HT-29 (cell line): ENCODE measurements at regions not wholly inside any gene's neighbourhood (a gene's known extent, or its start where the extent isn't known, plus 50 kb on each side); places are given as distances from the start of the nearest gene placed in this dataset.

Experiments used
- DNase-seq: peaks from one replicate; pipeline ENCODE4 v3.0.0-alpha.2; 2015; ENCODE audit warnings: low spot score

DNA sequence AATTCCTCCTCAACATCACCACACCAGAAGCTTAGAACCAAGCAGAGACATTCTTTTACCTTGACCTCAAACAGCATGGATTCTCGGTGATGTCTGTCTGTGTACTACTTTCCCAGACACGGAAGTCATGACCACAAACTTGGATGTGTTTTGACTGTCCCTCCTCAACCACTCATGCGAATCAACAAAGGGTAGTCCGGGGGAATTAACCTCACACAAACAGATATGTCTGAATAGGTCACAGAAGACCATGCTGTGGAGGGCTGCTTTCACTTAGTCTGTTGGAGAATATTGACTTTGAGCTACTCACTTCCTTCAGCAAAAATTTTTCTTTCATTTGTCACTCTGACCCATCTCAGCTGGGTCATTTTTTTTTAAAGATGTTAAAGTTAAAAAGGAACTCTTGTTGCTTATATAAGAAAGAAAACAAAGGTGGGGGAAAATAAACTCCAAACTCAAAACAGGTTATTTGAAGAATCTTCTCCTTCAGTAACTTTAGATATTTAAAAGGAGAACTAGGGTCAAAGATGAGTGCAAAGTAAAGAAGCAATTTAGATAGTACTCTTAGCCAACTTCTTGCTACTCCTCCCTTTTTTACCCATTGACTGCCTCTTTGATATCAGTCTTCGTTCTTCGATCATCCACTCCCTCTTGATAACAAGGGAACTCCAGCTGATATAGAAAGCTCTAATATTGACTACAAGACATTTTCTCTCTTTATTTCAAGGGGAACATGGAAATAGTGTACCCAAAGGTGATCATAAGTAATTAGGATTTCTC is 343.4 kb upstream of the CDH6 start:
- no peak for DNase-seq

DNA sequence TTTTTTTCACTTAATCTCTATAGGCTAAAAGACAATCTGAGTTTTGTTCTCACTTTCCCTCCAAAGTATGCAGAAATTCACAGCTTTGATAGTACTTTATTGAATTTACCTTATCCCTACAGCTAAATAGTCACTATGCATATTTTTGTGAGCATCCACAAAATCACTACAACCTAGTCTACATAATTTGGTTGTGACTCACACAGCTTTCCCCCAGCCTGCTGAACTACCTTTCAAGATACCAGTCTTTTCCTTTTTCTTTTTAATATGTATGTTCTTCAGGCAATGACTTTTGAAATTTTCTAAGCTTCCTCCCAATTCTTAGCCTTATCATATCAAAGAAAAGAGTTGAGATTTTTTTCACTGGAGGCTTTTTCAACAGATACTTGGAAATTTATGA is 347.3 kb upstream of the CDH6 start:
- no peak for DNase-seq

DNA sequence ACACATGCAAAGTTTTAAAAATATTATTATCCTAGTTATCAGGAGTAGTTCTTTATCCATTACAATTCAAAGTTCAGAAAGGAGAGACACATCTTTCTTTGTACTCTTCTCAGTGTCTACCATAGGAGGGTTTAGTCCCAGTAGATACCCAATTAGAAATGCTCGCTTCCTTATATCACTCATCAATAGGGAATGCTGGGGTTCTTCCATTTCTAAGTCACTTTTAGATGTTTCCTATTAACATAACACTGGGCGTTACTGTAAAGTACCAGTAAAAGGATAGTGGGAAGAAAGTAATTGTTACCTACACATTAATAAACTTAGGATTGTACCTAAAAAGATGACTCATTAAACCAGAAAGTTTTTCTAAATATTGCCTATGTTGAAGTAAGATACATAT is 348.3 kb upstream of the CDH6 start:
- DNase-seq = no peak

DNA sequence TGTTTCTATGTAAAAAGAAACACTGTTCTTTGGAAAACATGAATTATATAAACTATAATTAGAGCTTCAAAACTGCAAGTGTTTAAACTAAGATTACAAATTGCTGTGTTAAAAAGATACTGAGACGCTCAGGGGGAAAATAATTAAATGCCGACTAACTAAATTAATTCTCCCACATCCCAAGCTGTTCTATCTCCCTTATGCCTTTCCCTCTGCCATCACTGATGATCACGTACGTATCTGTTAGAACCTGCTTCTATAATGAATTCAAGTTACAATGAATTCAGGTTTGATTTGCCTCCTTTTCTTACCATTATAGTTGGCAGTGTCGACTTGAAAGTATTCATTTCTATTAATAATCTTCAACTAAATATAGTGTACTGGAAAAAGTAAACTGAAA is 349.9 kb upstream of the CDH6 start:
- DNase-seq = no peak

DNA sequence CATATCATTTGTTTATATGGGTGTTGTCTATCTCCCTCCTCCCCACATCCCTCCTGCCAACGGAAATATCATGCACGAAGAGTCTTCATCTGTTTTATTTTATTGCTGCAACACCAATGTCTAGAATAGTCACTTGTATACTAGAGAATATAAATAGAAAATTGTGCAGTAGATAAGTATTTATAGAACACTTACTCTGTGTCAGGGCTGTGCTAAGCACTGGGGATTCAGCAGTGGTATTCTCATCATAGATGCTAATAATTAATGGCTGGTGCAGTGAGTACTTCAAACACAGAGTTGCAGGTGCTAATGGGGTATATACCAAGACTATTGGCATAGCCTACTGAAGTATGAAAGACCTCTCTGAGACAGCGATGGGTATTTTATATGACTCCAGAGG is 353.5 kb upstream of the CDH6 start:
- no peak for DNase-seq

DNA sequence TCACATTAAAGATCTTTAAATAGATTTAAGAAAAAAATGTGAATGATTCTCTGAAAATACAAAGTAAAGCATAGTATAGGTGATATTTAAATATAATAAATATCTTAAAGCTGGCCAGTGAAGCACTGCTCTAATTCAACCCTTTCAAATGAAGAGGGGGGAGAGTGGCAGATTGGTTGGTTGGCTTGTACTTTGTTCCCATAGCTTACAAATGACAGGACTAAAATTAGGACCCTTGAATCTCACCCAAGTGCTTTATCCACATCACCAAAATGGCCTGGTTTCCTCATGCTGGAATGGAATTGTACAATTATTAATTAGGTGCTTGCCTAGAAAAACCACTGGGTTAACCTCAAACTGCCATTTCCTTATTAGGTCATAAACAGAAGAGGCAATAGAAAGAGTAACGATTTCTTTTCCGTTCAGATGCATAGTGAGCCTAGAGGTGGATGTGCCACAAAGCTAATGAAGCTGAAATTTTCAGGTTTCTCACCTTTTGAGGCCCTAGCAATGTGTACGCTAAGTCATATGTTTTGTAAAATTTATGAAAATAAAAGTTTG is 354.5 kb upstream of the CDH6 start:
- DNase-seq = no peak

DNA sequence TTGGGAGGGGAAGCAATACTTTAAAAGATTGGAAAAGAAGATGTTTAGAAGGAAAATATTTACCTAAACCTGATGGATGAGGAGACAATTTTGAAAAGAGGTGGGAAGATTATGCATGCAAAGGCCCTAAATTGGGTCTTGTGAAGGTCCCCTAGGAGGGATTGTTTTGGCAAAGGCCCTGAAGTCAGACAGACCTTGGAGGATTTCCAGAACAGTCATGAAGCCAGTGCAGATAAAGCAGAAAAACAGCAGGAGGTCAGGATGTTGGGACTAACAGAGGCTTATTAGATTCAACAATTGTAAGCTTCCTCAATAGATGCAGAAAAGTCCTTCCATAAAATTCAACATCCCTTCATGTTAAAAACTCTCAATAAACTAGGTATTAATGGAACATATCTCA is 361.0 kb upstream of the CDH6 start:
- no peak for DNase-seq

DNA sequence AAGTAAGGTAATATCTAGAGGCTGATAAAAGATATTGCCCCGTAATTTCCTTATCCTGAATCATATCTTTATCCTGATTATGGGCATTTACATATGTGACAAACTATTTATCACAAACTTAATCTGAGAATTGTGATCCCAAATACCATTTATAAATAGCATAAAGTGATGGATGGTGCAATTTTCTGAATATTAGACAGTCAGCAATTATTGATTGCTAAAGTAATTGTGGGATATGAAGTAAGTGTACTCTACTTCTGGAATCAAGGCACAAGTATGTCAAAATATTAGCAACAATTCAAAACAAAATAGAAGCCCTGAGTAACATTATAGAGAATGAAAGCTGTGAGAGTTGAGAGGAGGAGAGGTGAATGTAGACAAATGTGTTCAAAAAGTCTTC is 361.9 kb upstream of the CDH6 start:
- DNase-seq = no peak

DNA sequence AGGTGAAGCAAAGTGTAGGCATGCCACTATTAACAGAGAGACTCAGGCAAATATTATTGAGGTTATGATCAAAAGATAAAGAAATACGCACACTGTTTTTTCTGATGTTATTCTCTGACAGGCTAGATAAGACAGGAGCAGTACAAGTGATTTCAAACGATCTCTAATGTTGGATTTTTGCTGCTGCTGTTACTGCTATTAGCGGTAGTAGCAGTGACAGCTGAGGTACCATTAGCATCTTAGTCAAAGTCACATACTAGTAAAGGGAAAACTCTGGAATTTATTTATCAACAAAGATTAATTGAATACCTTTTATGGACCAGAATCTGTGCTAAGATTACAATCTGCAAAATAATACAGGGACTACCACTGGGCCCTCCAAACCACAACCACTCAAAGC is 362.4 kb upstream of the CDH6 start:
- no peak for DNase-seq

DNA sequence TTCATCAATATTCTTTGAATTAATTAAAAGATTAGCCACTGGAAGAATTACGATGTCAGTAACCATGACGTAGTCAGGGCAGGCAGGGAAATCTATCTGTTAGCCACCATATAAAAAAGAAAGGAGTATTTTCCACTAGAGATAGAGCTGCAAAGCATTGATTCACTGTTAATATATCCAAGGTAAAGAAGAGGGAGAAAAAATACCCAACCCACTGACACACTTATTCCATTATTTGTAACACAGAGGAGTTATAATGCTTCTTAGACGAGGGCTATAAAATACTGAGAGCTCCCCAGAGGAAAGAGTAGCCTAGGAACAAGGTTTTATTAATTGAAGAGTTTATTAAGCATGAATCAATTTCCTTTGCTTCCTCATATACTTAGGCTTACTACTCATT is 382.2 kb upstream of the CDH6 start:
- DNase-seq = no peak

DNA sequence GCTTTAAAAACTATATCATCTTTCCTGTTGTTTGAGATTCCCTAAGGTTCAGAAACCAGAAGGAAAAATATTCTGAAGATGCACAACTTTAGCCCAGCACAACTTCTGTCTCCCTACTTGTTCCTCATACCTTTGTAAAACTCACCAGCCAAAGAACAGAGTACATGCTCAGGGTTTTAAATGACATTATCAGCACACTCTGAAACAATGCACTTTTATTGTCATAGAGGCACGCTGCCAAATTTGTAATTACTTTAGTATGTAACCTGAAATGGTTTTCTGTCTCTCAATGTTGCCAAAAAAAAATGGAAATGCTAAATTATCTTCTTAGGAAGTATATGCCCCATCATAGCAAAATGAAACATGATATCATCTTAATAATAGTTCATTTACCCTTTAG is 383.6 kb upstream of the CDH6 start:
- DNase-seq = no peak

DNA sequence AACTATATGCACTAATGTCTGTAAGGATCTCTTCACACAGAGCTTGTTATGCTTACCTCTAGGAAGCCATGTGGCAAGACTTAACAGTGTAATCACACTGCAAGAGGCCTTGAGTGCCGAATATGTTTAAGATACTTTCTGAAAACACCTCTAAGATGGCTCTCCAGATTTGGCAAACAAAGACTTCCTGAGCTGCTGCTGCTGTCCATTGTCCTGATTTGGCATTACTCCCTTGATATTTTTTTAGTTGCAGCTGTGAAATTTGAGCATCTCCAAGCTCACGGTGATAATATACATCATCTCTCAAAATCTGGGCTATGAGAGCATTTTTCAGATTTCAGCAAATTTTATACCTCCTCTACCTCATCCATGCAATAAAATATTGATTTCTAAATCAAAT is 384.5 kb upstream of the CDH6 start:
- DNase-seq = no peak

DNA sequence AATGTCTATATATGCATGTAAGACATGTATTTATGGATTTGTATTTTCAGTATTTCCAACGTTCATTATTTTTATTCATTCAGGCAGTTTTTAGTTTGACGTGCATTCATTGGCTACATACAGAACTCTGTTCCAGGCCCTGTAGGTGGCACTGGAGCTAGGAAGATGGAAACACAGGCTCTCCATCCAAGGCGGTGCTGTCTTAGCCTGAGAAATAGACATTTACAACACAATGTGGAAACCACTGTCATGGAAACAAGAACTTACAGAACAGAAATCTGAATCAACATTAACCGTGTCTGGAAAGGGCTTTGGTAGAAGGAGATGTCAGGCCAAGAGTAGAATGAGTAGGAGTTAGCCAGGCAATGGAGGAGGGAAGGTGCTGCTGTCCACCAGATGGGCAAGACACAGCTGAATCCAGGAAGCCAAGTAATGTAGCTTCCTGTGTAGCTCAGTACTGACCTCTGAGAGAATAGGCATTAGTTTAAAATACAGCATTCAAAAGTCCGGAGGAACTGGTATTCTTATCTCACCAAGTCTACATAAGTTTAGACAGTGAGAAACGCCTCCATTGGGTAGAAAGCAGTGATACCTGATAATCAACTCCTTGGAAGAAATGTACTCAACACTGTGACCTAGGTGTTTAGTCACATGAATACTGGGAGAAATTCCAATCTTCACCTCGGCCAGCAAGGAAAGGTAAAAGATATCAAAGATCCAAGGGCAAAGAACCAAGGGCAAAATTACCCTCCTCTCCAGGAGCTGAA is 388.6 kb upstream of the CDH6 start:
- no peak for DNase-seq

DNA sequence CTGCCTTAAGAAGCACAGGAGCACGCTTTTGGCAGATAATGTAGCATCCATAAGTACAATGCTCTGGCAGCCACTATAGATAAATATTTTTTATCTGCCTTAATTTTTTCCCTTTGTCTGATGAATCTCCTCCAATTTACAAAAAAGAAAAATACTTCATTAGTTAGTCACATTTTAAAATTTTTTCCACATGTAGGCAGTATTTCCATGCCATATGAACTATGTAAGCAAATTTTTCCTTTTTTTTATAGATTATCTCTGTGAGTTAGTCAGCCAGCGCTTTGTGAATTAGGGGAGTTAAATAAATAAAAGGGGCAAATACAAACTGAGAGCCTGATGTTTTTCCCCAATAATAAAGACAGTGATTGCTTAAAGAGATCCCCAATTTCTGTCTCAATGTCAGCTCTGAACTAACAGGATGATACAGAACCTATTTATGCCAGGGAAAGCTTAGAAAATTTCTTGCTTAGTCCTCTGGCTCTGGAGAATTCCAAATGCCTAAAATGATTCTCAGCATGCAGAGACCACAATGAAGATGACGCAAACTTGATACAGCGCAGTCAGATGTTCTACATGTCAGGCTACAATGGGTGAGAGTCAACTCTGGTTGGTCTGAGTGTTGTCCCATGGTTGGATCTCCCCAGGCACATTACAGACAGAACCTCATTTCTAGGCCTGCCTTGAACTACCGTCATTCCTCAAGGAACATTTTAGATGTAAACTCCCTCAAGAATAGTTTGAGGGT is 390.4 kb upstream of the CDH6 start:
- DNase-seq = no peak

DNA sequence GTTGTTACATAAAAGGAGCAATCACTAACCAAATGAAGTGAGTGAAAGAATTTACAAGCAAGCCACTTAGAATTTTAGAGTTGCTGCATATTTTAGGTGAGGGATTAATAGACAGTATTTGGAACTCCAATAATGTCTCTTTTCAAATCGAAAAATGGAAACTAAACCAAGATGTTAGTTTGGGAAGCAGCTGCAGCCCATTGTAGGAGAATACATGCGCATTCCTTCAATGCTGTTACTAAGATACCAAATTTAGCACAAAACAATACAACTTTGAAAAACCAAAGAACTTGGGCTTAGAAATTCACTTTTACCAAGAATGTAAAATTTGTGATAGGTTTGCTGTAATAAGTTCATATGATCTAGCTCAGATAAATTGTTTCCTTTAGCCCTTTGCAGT is 411.8 kb upstream of the CDH6 start:
- no peak for DNase-seq

DNA sequence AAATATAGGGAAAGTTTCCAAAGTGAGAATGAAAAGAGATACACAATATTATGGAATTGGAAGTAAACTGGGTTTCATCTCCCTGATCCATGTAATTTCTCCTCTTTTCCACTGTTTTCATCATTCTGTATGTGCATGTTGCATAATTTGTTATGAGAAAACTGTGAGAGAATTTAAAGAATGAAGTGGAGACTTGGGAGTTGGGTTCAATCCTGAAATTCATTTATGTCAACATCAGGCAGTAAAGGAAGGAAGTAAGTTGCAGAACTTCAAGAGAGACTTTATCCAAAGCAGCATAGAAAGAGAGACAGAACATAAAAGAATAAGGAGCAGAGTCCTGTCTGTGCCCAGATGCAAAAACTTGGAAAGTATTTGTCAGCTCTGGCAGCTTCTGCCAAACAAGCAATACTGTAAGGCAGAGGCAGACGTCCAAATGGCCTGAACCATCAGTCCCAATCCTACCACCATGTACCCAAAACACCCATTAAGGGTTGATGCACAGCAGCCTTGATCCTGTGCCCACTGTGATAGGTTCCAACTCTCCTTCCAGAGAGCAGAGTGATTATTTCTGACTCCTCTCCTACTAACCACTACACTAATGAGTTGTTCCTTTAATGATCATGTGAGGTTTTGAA is 425.3 kb upstream of the CDH6 start:
- no peak for DNase-seq

DNA sequence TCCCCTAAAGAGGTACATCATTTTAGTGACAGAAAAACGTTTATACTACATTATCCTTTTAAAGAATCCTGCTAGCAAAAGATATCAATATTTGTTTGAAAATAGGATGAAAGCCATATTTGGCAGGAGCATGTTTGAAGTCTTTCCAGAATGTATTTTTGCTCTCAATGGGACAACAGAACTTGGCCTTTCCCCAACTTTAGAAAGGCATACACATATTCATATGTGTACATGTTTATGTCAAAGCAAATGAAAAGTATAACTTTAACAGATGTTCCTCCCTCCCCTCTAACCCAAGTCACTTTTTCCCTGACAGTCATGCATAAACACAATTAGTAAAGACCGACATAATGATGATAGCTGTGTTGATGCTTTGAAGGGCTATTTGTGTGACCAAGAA is 427.8 kb upstream of the CDH6 start:
- no peak for DNase-seq

DNA sequence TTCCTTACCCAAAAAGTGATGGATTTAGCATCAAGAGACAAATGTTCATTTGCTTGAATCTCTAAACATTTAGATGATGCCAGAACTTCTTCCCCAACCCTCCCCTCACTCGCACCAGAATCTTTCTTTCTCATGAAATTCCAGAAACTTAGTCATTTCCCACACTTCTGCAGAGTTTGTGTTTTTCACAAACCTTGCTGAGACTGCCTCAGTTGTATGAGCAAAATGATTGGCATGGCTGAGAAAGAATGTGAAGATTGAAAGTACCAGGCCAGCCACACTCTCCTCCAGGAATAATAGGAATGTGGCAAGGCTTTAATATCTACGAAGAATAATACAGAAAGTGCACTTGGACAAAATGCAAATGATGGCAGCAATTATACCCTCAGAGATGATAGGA is 428.3 kb upstream of the CDH6 start:
- no peak for DNase-seq

DNA sequence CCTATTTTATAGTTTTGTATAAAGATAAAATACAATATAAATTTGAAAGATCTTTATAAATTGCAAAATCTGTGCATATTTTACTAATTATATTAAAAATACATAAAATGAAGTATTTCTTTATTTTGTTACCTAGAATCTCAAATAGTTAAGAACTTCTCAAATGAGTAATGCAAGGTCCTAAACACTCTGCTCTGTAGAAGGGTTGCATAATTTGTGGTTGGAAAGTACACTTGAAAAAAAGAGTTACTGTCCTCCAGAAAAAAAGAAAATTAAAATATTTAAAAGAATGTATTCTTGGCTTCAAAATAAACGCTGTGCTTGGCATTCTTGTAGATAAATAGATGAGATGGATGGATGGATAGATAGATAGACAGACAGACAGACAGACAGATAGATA is 428.8 kb upstream of the CDH6 start:
- no peak for DNase-seq

DNA sequence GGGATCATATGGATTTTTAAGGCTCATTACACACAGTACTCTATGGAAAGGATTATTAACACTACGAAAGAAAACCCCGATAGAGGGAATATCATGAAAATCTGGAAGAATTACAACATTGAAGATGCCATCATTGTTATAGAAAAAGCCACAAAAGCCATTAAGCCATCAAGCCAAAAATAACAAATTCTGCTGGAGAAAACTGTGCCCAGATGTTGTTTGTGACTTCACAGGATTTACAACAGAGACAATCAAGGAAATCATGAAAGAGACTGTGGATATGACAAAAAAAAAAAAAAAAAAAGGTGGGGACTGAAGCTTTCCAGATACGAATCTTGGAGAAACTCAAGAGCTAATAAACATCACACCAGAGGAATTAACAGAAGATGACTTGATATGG is 433.8 kb upstream of the CDH6 start:
- DNase-seq = no peak

DNA sequence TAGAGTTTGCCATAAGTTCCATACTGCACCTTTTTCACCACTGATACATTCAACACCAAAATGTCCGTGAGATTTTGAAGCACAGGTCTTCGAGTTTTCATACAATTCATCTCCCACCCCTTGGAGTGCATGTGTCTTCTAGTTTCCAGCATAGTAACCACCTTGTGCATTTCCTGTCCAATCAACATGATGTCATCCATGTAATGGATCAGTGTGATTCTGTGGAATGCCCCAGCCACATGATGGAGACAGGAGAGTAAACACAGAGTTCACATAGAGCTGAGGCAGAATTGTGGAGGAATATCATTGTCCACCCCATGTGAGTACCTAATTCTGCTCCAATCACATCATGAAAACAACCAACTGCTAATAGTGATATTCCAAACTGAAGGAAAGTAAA is 441.5 kb upstream of the CDH6 start:
- no peak for DNase-seq

DNA sequence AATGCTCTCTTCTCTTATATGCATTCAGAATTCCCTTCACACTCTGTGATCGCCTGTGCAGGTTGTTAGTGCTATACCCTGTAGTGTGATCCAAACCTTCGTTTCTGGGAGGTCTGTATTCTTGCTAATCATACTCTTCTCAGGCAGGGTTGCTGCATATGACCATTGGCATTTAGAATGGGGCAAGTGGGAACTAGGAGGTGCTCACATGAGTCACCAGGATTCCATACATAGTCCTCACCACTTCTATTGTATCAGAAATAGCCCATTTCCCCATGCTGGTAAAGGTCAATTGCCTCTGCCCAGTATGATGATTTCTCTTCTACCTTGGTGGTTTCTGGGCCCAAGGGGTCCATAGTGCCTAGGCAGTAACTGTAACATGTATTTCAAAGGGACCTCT is 443.5 kb upstream of the CDH6 start:
- DNase-seq = no peak
